ENCODE measurements at regions not wholly inside any gene's neighbourhood (a gene's known extent, or its start where the extent isn't known, plus 50 kb on each side); places are given as distances from the start of the nearest gene placed in this dataset.

GRCh38 chr11:30125456-30125855 is 105.4 kb upstream of the FSHB start:
- TF ChIP-seq CTCF (IDR thresholded peaks at IDR 0.05; ENCODE audit: low read depth, low read length, missing control alignments) = no peak
- no peak for DNase-seq (ENCODE audit: extremely low read depth, low read depth)
- no peak overlapping the region for H3K4me3 ChIP-seq (replicated peaks; ENCODE audit: low read depth, low read length)

GRCh38 chr11:30128269-30128932 is 102.4 kb upstream of the FSHB start:
- no peak overlapping the region for H3K4me3 ChIP-seq (replicated peaks; ENCODE audit: low read depth, low read length)
- DNase-seq (ENCODE audit: extremely low read depth, low read depth) = no peak
- peak; percentile 26 for TF ChIP-seq CTCF (IDR thresholded peaks at IDR 0.05; ENCODE audit: low read depth, low read length, missing control alignments)

DNA sequence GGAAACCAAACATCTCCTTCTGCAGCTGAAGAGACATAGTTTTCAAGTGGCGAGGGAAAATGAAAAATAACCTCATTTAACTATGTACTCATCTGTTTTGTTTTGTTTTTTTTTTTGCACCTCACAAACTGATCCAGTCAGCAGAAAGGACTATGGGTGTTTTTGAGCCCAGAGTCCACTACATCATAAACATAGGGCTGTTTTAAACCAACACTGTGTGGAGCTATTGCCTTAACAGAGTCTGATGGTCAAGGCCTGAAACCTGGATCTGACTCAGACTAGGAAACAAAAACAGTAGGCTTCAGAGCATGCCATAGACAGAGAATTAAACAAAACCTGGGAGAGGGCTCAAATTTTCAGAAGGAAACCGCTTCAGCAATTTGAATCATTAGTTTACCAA is 99.3 kb upstream of the FSHB start:
- H3K4me3 ChIP-seq (replicated peaks; ENCODE audit: low read depth, low read length) = no peak overlapping the region
- no peak for TF ChIP-seq CTCF (IDR thresholded peaks at IDR 0.05; ENCODE audit: low read depth, low read length, missing control alignments)
- DNase-seq (ENCODE audit: extremely low read depth, low read depth) = no peak

DNA sequence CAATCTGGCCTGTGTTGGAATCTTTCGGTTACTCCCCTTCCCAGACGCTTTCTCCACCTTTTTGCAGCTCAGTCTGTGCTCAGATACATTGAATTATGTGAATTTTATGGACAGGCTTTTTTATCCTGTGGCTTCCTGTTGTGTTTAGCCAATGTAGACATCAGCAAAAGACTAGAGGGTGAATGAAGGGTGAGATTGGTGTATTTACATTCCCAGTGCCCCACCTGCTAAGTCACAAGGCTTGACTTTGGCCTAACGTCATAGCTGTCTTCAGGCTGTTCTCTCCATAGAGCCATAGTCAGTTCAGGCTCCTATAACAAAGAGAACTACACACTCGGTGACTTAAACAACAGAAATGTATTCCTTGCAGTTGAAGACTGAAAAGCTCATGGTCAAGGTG is 97.5 kb upstream of the FSHB start:
- no peak for TF ChIP-seq CTCF (IDR thresholded peaks at IDR 0.05; ENCODE audit: low read depth, low read length, missing control alignments)
- no peak overlapping the region for H3K4me3 ChIP-seq (replicated peaks; ENCODE audit: low read depth, low read length)
- no peak for DNase-seq (ENCODE audit: extremely low read depth, low read depth)

- no peak overlapping the region for H3K4me3 ChIP-seq (replicated peaks; ENCODE audit: low read depth, low read length)
- TF ChIP-seq CTCF (IDR thresholded peaks at IDR 0.05; ENCODE audit: low read depth, low read length, missing control alignments) = peak; percentile 55
- DNase-seq (ENCODE audit: extremely low read depth, low read depth) = peak; percentile 12
These were observed 87.6 kb upstream of the FSHB start for GRCh38 chr11:30143098-30143705.

DNA sequence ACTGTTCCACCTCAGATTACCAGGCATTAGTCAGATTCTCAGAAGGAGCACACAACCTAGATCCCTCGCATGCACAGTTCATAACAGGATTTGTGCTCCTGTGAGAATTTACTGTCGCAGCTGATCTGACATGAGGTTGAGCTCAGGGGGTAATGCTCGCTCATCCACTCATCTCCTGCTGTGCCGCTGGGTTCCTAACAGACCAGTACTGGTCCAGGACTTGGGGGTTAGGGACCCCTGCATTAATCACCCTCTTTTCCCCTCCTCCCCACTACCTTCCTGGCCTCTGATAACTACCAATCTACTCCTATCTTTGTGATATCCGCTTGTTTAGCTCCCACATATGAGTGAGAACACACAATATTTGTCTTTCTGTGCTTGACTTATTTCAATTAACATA is 83.5 kb upstream of the FSHB start:
- no peak for TF ChIP-seq CTCF (IDR thresholded peaks at IDR 0.05; ENCODE audit: low read depth, low read length, missing control alignments)
- no peak for DNase-seq (ENCODE audit: extremely low read depth, low read depth)
- H3K4me3 ChIP-seq (replicated peaks; ENCODE audit: low read depth, low read length) = no peak overlapping the region
